ENCODE measurements at regions not wholly inside any gene's neighbourhood (a gene's known extent, or its start where the extent isn't known, plus 50 kb on each side); places are given as distances from the start of the nearest gene placed in this dataset.
A peak's percentile ranks its signal among the peaks of the same experiment; 100 is the strongest.
"Not testable (repeated sequence)": the region's sequence is repeated elsewhere in the genome, so short reads cannot be mapped to it uniquely, and the experiment has no call there.

DNA sequence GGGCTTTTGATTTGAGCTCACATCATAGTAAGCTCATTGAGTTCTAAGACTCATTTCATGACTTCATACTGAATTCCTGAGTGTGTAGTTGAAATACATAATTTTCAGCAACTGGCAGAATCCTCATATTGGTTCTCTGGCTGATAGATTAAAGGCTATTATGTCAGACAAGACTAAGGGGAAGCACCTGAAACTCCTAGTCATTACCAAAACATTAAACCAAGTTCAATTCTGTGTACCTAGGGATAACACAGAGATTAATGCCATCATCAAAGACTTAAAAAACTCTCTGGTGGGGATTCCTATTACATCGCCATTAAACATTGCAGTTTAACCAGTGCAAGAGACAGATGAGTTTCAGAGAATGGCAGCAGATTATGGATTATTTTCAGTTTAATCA lies 339.1 kb downstream of the PTPRC start:
- DNase-seq (ENCODE audit: low read depth): no peak

DNA sequence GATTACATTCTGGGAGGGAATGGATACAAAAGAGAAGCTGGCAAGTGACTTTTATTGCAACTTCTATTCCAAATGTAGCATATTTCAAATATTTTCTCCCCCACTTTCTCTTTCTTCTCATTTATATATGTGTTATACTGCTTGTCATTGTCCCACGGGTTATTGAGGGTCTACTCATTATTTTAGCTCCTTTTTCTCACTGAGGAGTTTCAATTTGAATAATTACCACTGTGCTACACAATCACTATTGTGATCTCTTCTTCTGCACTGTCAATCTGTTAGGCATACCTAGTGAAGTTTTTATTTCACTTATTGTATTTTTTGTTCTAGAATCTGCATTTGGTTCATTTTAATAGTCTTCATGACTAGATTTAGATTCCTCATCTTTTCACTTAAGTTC lies 339.7 kb downstream of the PTPRC start:
- DNase-seq (ENCODE audit: low read depth): no peak

DNA sequence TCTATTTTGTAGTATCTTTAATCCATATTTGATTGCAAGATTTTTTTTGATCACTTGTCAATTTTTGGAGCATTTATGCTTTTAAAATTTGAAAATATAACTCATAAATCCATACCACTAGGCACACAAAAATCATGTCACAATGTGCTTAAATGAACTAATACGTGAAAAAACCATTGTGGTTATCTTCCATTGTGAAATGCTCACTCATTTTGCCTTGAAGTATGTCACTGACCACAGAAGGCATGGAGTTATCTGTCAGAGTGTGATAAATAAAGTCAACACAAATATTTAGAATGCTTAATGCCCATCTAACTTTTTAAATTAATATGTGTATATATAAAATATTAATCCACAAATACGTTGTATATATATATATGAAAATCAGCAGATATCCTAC lies 347.2 kb downstream of the PTPRC start:
- DNase-seq (ENCODE audit: low read depth): no peak

DNA sequence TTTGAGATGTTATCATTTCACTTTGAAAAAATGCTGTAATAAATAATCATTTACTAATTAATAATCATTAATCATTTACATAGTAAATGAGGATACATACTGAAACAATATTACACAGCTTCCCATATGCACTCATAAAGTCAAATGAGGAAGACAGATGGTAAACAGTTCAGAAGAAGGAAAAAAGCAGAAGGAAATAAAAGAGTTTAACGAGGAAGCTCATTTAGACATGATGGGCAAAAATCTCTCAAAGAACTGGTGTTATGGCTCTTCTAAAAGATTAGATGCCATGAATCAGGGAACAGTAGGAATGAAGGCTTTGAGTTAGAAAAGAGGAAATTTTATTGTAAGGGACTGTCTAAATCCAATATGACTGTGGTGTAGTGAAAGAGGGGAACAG lies 347.6 kb downstream of the PTPRC start:
- no peak for DNase-seq (ENCODE audit: low read depth)

DNA sequence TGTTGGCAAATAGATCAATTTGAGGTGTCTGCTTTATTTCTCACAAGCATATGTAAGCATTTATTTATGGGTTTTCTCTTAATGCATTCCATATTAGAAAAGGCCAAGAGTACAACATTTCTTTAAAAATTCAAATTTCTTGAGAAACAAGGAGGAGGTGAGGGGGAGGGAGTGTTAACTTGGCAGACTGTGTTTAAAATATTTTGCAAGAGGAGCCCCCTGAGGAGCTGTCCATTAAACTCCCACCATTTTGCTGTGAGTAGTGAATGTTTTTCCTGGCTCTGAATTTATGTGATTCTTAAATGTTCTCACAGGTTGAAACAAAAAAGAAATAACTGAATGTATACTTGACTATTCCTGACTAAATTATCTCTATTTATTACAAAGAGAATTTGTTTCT lies 363.8 kb downstream of the PTPRC start:
- no peak for DNase-seq (ENCODE audit: low read depth)

DNA sequence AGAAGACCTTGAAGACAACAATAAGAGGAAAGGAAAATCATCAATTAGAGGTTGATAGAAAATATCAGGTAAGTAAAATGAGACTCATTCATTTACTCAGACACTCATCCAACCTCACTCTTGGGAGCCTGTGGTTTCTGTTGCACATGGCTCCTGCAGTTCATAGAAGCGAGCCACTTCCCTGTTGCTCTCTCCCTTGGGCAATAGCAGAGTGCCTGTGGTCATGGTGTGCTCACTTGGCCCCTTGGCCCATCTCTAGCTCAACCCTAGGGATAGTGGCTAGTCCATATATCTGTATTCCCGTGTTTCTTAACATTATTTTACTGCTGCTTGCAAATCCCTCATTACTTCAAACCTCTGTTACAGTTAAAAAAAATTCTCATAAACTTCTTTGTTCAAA lies 368.6 kb downstream of the PTPRC start:
- DNase-seq (ENCODE audit: low read depth): peak; percentile 29

DNA sequence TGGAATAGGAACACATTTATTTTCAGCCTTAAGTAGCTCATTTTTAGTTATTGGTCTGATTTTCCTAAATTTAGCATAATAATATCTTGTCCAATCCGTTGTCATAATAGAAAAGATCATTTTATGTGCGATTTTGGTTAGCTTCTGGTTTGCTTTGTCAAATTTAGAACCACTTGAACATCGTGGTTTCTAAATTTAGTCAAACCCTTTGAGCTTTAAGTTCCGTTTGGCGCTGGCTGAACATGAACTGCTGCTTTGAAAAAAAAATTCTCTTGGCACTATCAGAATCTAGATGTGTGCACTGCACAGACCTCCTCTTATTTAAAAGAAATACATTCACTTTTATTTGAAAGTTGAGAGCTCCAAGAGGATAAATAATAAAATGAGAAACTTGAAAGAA lies 370.6 kb downstream of the PTPRC start:
- no peak for DNase-seq (ENCODE audit: low read depth)

DNA sequence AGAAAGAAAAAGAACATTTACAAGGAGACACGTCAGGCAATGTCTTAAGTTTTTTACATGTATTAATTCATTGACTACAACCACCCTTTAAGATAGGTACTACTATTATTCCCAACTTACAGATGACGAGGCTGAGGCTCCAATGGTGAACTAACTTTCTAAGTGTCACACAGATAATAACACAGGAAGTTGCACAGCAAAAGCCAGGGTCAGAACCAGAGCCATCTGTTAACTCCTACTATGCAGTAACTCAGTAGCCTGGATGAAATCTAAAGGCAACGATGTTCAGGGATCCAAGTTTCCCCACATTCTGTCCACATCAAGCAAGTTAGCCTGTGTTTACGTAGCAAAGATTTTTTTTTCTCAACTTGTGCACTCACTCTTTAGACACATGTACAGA lies 371.7 kb downstream of the PTPRC start:
- DNase-seq (ENCODE audit: low read depth): no peak

DNA sequence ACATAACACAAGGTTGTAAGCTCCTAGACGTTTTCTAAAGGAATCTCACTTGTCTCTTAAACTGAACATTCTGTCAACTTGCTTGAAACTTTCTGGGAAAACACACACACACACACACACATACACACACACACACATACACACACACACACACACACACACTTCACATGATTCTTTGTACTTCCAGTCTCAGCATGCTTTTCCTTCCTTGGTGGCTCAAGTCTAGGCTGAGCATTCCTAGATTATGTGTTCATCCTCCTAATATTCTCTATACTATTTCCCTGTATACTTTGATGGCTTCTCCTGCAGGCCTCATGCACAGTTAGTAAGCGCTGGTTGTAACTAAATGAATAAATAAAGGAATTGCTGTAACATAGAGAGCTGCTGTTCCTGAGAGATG lies 372.1 kb downstream of the PTPRC start:
- DNase-seq (ENCODE audit: low read depth): no peak

DNA sequence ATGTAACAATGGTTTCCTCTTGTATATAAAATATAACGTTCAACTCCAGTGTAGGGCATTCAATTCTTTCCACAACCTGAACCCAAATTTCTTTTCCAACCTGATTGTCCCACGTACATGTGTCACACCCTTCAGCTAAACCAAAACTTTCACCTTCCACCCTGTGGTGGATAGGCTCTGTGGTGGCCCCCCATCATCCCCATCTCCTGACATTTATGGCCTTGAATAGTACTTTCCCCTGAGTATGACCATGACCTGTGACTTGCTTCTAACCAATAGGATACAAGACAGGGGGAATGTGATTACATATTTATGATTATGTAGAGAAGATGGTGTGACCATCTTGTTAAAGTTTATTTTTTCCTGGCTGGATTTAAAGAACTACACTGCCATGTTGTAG lies 377.0 kb downstream of the PTPRC start:
- no peak for DNase-seq (ENCODE audit: low read depth)

DNA sequence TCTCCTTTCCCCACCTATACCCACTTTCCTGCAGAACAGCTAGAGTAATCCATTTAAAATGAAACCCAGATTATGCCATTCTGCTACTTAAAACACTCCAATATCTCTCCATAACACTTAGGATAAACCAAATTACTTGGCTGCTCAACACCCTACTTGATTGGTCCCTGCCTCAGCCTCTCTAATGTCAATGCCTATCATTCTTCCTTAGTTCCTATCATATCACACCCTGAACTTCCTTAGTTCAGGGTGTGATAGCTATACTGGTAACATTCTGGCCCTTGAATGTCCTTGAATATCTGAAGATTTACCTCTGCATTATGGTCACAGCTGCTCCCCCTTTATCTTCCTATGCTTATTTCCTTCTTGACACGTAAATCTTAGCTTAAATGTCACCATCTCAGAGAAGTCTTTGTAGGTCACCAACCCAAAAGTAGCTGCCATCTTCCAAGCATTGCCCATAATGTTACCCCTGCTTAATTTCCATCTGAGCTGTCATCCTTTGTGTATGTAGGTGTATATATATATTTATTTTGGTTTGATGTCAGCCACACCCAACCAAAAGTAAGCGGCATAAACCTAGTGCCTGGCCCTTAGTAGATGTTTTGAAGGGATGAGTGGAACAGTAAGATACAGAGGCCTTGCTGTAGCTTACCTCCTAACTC lies 379.8 kb downstream of the PTPRC start:
- no peak for DNase-seq (ENCODE audit: low read depth)

DNA sequence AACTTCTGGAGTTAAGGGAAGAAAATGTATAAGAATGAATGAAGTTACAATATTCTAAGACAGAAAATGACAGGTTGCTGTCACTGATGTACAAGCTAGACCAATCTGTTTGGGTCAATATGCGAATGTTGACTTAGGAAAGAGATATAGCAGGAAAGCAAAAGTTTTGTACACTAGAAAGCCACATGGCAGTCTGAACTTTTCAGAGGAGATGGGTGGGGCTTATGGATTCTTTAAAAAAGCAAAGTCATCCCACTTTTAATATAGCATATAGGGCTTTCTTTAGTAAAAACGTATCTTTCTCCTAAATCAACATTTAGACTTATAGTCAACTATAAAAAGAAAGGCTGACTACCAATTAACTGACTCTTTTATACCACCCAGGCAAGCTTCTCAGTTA lies 381.2 kb downstream of the PTPRC start:
- no peak for DNase-seq (ENCODE audit: low read depth)

DNA sequence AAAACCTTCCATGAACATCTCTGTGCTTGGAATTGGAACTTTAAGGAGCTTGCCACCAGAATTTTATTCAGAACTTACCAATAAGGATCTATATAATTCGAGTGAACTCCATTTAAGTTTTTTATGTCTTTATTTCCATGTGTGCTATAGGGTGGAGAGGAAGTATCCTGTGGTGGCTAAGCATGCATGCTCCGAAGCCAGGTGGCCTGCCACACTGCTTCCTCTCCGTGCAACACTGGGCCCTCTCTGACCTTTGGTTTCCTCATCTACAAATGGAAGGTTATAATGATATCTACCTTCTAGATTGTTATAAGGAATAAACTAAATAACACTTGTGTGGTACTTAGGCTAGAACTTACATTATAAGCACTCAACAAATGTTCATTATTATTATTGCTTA lies 382.1 kb downstream of the PTPRC start:
- no peak for DNase-seq (ENCODE audit: low read depth)

DNA sequence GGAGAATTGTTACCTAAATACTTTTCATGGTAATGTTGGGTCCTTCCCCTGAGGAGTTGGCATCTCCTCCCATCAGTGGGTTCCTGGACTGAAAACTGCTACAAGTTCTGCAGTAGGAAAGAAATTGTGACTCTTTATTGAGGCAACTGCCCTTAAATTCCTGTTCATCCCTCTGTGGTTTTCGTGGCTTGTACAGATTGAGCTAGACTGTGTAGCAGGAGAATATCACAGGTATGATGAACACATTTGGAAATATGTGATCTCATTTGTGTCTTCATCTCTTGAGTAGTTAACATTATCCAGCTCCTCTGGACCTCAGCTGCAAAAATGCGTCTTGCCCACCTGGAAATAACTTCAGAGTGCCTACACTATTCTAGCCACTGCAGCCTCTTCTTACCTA lies 390.6 kb downstream of the PTPRC start:
- DNase-seq (ENCODE audit: low read depth): peak; percentile 15

DNA sequence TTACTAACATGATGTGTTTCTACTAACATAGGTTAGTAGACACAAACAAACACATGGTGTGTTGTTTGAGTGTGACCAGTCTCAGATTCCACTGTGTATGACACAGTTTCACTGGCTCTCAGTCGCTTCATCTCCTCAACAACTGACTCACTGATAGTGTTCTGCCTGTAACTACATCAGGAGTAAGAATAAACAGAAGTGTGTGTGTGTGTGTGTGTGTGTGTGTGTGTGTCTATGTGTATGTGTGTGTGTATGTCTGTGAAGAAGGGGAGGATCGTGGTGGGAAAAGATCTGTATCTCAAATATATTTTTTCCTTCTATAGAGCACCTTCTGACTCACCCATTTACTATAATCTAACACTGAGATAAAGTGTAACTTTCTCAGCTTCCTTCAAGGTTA lies 391.0 kb downstream of the PTPRC start:
- DNase-seq (ENCODE audit: low read depth): peak; percentile 8

DNA sequence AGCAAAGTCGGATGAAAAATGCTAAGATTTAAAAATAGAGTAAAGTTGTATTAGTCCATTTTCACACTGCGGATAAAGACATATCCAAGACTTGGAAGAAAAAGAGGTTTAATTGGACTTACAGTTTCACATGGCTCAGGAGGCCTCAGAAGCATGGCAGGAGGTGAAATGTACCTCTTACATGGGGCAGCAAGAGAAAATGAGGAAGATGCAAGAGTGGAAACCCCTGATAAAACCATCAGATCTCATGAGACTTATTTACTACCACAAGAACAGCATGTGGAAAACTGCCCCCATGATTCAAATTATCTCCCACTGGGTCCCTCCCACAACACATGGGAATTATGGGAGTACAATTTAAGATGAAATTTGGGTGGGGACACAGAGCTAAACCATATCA lies 391.7 kb downstream of the PTPRC start:
- not testable (repeated sequence) for DNase-seq (ENCODE audit: low read depth)

DNA sequence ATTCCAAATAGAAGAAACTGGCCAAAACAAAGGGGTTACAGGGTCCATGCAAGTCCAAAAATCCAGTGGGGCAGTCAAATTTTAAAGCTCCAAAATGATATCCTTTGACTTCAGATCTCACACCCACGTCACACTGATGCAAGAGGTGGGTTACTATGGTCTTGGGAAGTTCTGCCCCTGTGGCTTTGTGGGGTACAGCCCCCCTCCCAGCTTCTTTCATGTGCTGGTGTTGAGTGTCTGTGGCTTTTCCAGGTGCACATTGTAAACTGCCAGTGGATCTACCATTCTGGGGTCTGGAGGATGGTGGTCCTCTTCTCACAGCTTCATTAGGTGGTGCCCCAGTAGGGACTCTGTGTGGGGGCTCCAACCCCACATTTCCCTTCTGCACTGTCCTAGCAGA lies 392.3 kb downstream of the PTPRC start:
- not testable (repeated sequence) for DNase-seq (ENCODE audit: low read depth)

DNA sequence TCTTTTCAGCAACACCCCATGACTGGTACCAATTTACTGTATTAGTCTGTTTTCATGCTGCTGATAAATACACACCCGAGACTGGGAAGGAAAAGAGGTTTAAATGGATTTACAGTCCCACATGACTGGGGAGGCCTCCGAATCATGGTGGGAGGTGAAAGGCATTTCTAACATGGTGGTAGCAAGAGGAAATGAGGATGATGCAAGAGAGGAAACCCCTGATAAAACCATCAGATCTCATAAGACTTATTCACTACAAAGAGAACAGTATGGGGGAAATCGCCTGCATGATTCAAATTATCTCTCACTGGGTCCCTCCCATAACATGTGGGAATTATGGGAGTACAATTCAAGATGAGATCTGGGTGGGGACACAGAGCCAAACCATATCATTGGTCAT lies 393.6 kb downstream of the PTPRC start:
- not testable (repeated sequence) for DNase-seq (ENCODE audit: low read depth)

DNA sequence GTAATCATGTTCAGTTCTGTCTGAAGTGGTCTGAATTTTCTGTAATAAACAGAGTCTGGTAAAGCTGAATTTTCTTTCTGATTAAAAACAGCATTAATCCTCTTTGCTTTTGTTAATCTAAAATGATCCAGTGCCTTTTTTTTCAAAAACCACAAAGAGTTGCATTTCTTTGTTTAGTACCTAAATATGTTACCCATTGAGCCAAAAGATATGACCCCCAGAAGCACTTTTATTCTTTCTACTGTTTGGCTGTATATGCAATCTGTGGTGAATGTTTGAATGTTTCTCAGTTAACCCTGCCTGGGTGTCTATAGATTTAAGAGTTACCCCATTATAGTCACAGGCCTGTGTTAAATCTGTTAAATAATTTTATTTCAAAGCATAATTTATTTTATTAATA lies 394.8 kb downstream of the PTPRC start:
- DNase-seq (ENCODE audit: low read depth): no peak

DNA sequence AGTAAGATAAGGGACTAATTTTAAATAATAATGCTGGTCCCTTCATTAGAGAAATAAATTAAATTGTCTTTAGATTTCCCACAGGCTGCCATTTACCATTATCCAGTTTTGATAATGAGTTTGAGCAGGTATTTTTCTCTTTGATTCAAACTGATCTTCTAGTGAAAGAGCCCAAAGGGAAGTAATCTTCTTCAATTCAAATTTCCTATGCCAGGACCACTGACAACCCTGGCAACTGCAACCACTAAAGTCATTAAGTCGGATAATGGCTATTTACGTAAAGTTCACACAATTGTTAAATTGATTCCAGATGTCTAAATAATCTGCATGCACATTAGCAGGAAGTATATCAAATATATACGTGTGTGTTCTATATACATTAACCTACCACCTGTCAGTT lies 399.3 kb downstream of the PTPRC start:
- DNase-seq (ENCODE audit: low read depth): no peak

DNA sequence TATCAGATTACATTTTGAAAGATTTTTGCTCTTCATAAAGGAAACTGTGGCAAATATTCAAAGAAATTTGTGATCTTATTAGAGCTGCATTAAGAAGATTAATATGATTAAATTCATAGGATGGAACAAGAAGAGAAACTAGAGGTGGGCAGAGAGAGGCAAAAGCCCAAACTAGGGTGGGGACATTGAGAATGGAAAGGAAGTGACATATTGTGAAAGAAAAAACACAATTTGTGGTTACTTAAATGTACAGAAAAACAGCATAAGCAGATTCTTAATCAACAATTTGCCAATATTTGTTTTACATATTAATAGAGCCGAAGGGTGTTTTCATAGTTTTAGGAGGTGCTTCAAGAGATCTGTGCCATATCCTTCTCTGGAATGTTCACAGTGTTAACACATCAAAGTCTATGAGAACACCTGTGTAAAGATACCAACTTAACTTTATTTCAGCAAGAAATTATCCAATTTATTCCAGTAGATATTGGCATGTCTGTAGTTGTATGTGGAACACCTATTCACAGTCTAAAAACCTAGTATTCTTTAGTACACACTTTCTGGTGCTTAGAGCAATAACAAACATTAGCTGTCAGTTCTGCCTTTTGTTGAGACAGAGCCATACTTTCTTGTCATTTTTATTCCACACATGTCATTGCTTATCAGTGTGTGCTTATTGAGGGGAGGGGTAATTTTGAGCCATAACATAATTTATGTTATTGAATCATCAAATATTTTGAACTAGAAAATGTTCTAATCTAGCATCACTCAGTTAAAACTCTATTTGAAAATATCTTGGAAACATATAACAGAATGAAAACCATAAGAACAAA lies 401.5 kb downstream of the PTPRC start:
- no peak for DNase-seq (ENCODE audit: low read depth)

DNA sequence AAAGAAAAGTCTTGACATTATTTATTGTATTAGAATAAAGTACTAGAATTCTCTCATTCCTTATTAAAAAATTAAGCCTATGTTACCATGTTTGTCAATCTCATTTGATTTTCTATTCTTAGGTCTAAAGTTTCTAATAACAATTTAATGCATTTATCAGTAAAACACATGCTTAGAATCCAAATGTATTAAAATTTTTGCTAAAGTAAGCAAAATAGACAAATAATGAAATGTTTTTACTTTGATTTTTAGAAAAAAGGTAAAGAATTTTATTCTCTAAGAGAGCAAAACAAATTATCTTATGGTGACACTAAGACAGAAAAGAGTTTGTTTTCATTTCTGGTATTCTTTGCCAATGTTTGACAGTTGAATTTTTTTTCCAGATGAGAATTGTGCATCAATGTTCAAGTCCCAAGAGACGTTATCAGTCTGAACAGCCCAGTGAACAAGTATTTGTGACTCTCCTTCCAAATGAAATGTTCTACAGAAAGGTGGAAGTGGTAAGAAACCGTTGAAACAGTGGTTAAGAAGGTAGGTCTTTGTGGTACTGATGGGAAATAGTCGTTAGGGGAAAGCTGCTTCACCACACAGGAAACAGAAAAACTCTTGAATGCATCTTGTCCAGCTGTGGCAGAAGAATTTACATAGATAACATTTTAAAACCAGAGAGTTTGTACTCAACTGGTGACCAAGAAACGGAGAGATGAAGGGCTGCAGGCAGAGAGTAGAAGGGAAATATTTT lies 402.5 kb downstream of the PTPRC start:
- DNase-seq (ENCODE audit: low read depth): peak; percentile 50

DNA sequence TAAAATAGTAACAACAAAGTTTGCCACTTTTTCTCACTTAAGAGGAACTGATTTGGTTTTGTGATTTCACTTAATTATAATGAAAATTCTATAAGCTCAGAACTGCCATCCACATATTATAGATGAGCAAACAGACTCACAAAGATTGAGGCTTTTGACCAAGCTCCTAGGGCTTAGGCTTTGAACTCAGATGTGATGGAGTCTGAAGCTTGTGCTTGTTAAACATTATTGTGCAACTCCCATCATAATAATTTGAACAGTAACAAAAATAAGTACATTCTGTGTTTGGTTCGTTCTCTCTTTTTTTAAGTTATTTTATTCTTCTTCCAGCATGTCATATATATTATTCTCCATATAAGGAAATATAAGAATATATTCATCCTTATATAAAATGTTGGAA lies 403.4 kb downstream of the PTPRC start:
- DNase-seq (ENCODE audit: low read depth): no peak
